ENCODE measurements at regions not wholly inside any gene's neighbourhood (a gene's known extent, or its start where the extent isn't known, plus 50 kb on each side); places are given as distances from the start of the nearest gene placed in this dataset.
"Not testable (repeated sequence)": the region's sequence is repeated elsewhere in the genome, so short reads cannot be mapped to it uniquely, and the experiment has no call there.

DNA sequence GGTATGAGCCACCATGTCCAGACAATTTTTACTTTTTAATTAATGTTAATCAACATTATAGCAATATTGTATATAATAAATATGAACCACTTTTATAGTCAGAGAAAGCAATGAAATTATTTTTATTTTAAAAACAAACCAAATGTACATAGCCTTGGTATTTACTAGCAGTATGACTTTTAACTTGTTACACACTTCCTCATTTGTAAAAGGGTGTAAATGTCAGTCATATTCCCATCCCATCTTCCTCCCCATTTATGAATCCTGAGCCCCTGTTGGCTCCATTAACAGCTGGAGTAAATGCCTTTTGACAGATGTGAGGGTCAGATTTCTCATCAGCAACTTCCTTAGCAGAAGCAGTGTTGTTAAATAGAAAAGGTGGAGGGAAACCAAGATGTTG lies 179.6 kb upstream of the SPRY1 start:
- Histone ChIP-seq H3K27ac (ENCODE audit: low read depth, low read length) (no peak overlapping the region), H3K36me3 (ENCODE audit: insufficient read depth, low read length) (no peaks in the 10 kb centered on the region), H3K4me1 (ENCODE audit: insufficient read depth, low read length) (peaks cover 6% of the 10 kb centered on the region), H3K4me3 (ENCODE audit: low read length) (no peak overlapping the region), H3K9me3 (ENCODE audit: insufficient read depth, low read depth, low read length) (no peaks in the 10 kb centered on the region), H3K27me3 (ENCODE audit: insufficient read depth, low read length) (no peaks in the 10 kb centered on the region), H3K9ac (ENCODE audit: low read depth, low read length) (no peak overlapping the region)

DNA sequence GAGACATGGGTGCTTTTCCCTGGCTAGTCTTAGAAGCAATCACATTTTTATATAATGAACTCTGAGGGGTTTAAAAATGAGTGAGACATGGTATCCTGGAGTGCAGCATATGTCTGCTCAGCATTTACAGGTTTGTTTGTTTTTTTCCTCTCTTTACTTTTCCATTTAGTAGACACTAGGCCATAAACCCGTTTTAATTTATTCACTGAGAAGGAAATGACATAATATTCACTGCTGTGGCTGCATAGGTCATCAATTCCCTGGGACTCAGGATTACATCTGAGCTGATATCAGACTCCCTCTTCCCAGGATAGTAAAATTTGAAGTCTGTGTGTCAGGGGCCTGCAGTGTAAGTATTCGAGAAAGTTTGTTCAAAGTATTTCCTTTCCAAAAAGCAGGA lies 178.9 kb upstream of the SPRY1 start:
- WGBS: 92% methylated on average over 2 of the region's 2 CpGs

DNA sequence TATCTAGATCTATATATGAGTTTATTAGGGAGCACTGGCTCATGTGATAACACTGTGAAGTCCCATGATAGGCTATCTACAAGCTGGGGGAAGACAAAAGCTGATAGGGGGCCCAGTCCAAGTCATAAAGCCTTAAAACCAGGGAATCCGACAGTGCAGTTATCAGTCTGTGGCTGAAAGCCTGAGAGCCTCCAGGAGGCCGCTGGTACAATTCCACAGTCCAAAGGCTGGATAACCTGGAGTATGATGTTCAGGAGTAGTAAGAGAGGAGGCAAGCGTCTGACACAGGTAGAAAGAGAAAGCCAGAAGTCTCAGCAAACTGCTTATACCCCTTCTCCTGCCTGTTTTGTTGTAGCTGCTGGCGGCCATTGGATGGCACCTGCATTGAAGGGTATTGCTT lies 177.6 kb upstream of the SPRY1 start:
- Histone ChIP-seq H3K27ac (ENCODE audit: low read depth, low read length) (no peak overlapping the region), H3K9me3 (ENCODE audit: insufficient read depth, low read depth, low read length) (no peaks in the 10 kb centered on the region), H3K36me3 (ENCODE audit: insufficient read depth, low read length) (no peaks in the 10 kb centered on the region), H3K9ac (ENCODE audit: low read depth, low read length) (no peak overlapping the region), H3K4me1 (ENCODE audit: insufficient read depth, low read length) (peaks cover 6% of the 10 kb centered on the region; the same call in 1 of the 2 replicates), H3K27me3 (ENCODE audit: insufficient read depth, low read length) (no peaks in the 10 kb centered on the region), H3K4me3 (ENCODE audit: low read length) (no peak overlapping the region)
- WGBS: 89% methylated on average over 4 of the region's 4 CpGs

More for the DNA sequence above, 178.9 kb upstream of the SPRY1 start:
- Histone ChIP-seq H3K9ac (ENCODE audit: low read depth, low read length) (no peak overlapping the region), H3K27me3 (ENCODE audit: insufficient read depth, low read length) (no peaks in the 10 kb centered on the region), H3K36me3 (ENCODE audit: insufficient read depth, low read length) (no peaks in the 10 kb centered on the region), H3K4me3 (ENCODE audit: low read length) (no peak overlapping the region), H3K27ac (ENCODE audit: low read depth, low read length) (no peak overlapping the region), H3K4me1 (ENCODE audit: insufficient read depth, low read length) (peaks cover 6% of the 10 kb centered on the region; the same call in 1 of the 2 replicates), H3K9me3 (ENCODE audit: insufficient read depth, low read depth, low read length) (no peaks in the 10 kb centered on the region)

DNA sequence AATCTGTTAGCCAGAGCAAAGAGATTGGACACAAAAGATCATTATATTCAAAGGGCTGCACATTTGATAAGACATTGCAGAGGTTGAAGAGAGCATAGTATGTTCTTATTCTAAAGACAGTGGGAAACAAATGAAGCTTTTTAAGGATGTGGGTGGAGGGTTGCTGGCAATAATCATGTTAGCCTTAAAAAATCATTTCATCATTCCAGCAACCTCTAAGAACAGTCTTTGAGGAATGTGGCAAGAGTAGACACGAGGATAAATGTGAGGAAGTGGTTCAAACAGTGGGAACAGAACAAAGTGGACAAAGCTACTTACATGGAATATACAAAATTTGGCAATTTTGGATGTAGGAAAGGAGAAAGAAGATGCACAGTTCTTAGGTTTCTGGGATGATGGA lies 167.3 kb upstream of the SPRY1 start:
- H3K36me3 ChIP-seq (ENCODE audit: insufficient read depth, low read length): no peaks in the 10 kb centered on the region
- 95% methylated on average over 1 of the region's 1 CpG for WGBS
- no peaks in the 10 kb centered on the region for H3K27me3 ChIP-seq (ENCODE audit: insufficient read depth, low read length)
- H3K9ac ChIP-seq (ENCODE audit: low read depth, low read length): no peak overlapping the region
- H3K4me1 ChIP-seq (ENCODE audit: insufficient read depth, low read length): peaks cover 27% of the 10 kb centered on the region
- no peak overlapping the region for H3K4me3 ChIP-seq (ENCODE audit: low read length)
- H3K9me3 ChIP-seq (ENCODE audit: insufficient read depth, low read depth, low read length): no peaks in the 10 kb centered on the region
- H3K27ac ChIP-seq (ENCODE audit: low read depth, low read length): no peak overlapping the region

DNA sequence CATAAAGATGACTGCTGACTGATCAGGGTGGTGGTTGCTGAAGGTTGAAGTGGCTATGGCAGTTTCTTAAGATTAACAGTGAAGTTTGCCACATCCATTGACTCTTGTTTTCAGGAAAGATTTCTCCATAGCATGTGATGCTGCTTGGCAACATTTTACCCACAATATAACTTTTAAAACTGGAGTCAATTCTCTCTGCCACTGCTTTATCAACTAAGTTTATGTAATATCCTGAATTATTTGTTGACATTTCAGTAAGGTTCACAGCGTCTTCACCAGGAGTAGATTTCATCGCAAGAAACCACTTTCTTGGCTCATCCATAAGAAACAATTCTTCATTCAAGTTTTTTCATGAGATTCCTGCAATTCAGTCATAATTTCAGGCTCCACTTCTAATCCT lies 166.5 kb upstream of the SPRY1 start:
- Histone ChIP-seq H3K4me3 (ENCODE audit: low read length) (no peak overlapping the region), H3K27me3 (ENCODE audit: insufficient read depth, low read length) (no peaks in the 10 kb centered on the region), H3K9ac (ENCODE audit: low read depth, low read length) (no peak overlapping the region), H3K27ac (ENCODE audit: low read depth, low read length) (no peak overlapping the region), H3K4me1 (ENCODE audit: insufficient read depth, low read length) (peaks cover 27% of the 10 kb centered on the region), H3K36me3 (ENCODE audit: insufficient read depth, low read length) (no peaks in the 10 kb centered on the region), H3K9me3 (ENCODE audit: insufficient read depth, low read depth, low read length) (no peaks in the 10 kb centered on the region)
- 94% methylated on average over 2 of the region's 2 CpGs for WGBS

DNA sequence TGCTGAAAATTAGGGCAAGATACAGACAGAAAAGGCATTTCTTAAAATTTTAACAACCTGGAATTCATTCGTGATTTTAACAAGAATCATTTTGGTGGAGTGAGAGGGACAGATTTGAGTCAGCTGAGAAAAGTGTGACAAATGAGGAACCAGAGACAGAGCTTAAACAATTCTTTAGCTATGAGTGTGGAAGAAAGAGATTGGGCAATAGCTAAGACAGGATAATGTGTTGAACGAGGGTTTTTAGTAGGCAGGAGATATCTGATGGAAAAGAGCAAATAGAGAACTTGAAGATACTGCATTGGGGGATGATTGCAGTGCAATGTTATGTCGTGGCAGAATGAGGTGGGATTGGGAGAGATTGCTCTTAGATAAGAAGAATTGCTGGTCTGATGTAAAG lies 164.2 kb upstream of the SPRY1 start:
- H3K9ac ChIP-seq (ENCODE audit: low read depth, low read length): no peak overlapping the region
- no peak overlapping the region for H3K27ac ChIP-seq (ENCODE audit: low read depth, low read length)
- 57% methylated on average over 3 of the region's 3 CpGs for WGBS
- no peak overlapping the region for H3K4me3 ChIP-seq (ENCODE audit: low read length)
- no peaks in the 10 kb centered on the region for H3K27me3 ChIP-seq (ENCODE audit: insufficient read depth, low read length)
- H3K9me3 ChIP-seq (ENCODE audit: insufficient read depth, low read depth, low read length): no peaks in the 10 kb centered on the region
- peaks cover 27% of the 10 kb centered on the region for H3K4me1 ChIP-seq (ENCODE audit: insufficient read depth, low read length)
- H3K36me3 ChIP-seq (ENCODE audit: insufficient read depth, low read length): no peaks in the 10 kb centered on the region

DNA sequence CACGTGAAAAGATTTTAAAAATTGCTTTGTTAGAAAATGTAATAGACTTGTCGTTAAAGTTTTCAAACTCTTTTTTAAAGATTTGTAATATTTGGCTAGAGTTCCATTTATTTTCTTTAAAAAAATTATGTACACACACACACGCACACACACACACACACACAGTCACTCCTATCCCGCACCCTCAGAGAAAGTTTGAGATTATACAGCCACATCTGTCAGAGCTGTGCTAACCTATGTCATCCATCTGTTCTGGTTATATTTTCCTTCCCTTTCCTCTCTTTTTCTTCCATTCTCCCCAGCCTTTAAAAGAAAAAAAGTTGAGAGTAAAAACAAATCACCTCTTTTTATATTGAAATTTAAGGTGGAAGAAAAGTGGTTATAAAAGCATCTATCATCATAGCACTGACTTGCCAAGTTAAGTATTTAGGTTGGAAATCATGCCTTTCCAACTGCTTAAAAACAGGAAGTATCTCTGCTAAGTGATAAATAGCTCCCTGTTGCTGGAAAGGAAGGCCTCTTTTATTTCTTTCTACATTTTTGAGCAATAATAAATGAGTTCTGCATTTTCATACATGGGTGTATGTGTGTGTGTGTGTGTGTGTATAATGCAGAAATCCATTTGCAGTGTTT lies 163.3 kb upstream of the SPRY1 start:
- Histone ChIP-seq H3K9me3 (ENCODE audit: insufficient read depth, low read depth, low read length) (no peaks in the 10 kb centered on the region), H3K27ac (ENCODE audit: low read depth, low read length) (no peak overlapping the region), H3K36me3 (ENCODE audit: insufficient read depth, low read length) (0 out of 2 replicates have a peak, but pooled peaks cover 5% of the 10 kb centered on the region), H3K4me3 (ENCODE audit: low read length) (no peak overlapping the region), H3K9ac (ENCODE audit: low read depth, low read length) (no peak overlapping the region), H3K4me1 (ENCODE audit: insufficient read depth, low read length) (peaks cover 27% of the 10 kb centered on the region), H3K27me3 (ENCODE audit: insufficient read depth, low read length) (no peaks in the 10 kb centered on the region)
- WGBS: 78% methylated on average over 4 of the region's 4 CpGs

DNA sequence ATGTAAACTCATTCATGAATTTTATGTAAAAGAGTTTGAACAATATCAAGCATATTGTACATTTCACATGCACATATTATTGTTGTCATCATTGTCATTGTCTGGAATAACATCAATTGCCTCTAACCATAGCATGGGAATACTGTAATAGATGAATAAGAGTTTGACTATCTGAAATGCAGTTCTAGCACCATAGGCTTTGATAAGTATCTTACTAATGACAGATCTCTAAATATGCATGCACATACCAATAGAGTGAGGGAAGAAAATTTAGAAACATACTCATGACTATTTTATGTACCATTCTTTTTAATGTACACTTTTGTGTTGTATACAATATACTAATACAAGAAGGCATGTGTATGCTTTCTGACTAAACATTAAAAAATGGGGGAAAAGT lies 161.6 kb upstream of the SPRY1 start:
- Histone ChIP-seq H3K27ac (ENCODE audit: low read depth, low read length) (no peak overlapping the region), H3K9me3 (ENCODE audit: insufficient read depth, low read depth, low read length) (no peaks in the 10 kb centered on the region), H3K4me1 (ENCODE audit: insufficient read depth, low read length) (peaks cover 27% of the 10 kb centered on the region)

DNA sequence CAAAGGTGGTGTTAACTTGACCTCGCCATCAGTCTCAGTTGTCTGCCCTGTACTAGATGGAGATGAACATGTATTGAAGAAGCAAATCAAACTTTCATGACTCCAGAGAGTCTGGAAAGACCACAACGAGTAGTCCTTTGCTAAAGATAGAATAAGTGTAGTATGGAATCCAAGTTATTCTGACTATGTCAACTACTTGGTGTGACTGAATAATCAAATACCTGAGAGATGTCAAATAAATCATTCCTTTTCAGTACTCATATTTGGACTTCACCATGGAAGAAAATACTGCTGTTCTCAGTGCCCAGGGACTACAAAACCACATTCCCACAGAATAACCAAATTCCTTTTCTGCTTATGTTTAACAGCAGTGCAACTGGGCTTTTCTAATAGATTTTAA lies 161.2 kb upstream of the SPRY1 start:
- peaks cover 27% of the 10 kb centered on the region for H3K4me1 ChIP-seq (ENCODE audit: insufficient read depth, low read length)
- 89% methylated on average over 2 of the region's 2 CpGs for WGBS
- H3K9me3 ChIP-seq (ENCODE audit: insufficient read depth, low read depth, low read length): no peaks in the 10 kb centered on the region
- no peak overlapping the region for H3K9ac ChIP-seq (ENCODE audit: low read depth, low read length)
- H3K27me3 ChIP-seq (ENCODE audit: insufficient read depth, low read length): no peaks in the 10 kb centered on the region
- H3K4me3 ChIP-seq (ENCODE audit: low read length): no peak overlapping the region
- H3K27ac ChIP-seq (ENCODE audit: low read depth, low read length): no peak overlapping the region
- H3K36me3 ChIP-seq (ENCODE audit: insufficient read depth, low read length): 0 out of 2 replicates have a peak, but pooled peaks cover 5% of the 10 kb centered on the region

More for the DNA sequence above, 161.6 kb upstream of the SPRY1 start:
- Histone ChIP-seq H3K27me3 (ENCODE audit: insufficient read depth, low read length) (no peaks in the 10 kb centered on the region), H3K4me3 (ENCODE audit: low read length) (no peak overlapping the region), H3K36me3 (ENCODE audit: insufficient read depth, low read length) (0 out of 2 replicates have a peak, but pooled peaks cover 5% of the 10 kb centered on the region), H3K9ac (ENCODE audit: low read depth, low read length) (no peak overlapping the region)

DNA sequence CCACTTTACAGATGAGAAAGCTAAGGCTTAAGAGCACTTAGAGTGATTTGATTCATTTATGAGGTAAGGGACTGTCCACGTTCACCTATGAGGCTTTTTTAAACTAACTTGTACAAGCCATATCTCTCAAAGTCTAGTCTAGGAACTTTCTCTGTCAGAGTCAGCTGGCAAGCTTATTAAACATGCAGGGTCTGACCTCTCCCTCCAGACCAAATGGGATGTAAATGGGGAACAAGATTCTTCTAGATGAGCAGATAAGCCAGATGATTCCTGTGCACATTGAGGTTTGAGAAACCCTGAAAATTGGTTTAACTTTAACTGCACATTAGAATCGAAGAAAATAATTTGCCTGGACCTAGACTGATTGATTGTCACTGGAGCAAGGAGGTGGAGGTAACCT lies 160.0 kb upstream of the SPRY1 start:
- no peak overlapping the region for H3K9ac ChIP-seq (ENCODE audit: low read depth, low read length)
- WGBS: 89% methylated on average over 2 of the region's 2 CpGs
- no peak overlapping the region for H3K4me3 ChIP-seq (ENCODE audit: low read length)

DNA sequence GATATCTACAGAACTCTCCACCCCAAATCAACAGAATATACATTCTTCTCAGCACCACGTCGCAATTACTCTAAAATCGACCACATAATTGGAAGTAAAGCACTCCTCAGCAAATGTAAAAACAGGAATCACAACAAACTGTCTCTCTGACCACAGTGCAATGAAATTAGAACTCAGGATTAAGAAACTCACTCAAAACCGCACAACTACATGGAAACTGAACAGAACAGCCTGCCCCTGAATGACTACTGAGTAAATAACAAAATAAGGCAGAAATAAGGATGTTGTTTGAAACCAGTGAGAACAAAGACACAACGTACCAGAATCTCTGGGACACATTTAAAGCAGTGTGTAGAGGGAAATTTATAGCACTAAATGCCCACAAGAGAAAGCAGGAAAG lies 156.3 kb upstream of the SPRY1 start:
- 96% methylated on average over 5 of the region's 5 CpGs for WGBS
- not testable (repeated sequence) for H3K36me3 ChIP-seq (ENCODE audit: insufficient read depth, low read length); H3K27ac ChIP-seq (ENCODE audit: low read depth, low read length); H3K27me3 ChIP-seq (ENCODE audit: insufficient read depth, low read length); H3K4me1 ChIP-seq (ENCODE audit: insufficient read depth, low read length); H3K9me3 ChIP-seq (ENCODE audit: insufficient read depth, low read depth, low read length); H3K4me3 ChIP-seq (ENCODE audit: low read length); H3K9ac ChIP-seq (ENCODE audit: low read depth, low read length)

More for the DNA sequence above, 160.0 kb upstream of the SPRY1 start:
- Histone ChIP-seq H3K9me3 (ENCODE audit: insufficient read depth, low read depth, low read length) (no peaks in the 10 kb centered on the region), H3K27me3 (ENCODE audit: insufficient read depth, low read length) (no peaks in the 10 kb centered on the region), H3K4me1 (ENCODE audit: insufficient read depth, low read length) (peaks cover 20% of the 10 kb centered on the region), H3K27ac (ENCODE audit: low read depth, low read length) (no peak overlapping the region), H3K36me3 (ENCODE audit: insufficient read depth, low read length) (0 out of 2 replicates have a peak, but pooled peaks cover 5% of the 10 kb centered on the region)

DNA sequence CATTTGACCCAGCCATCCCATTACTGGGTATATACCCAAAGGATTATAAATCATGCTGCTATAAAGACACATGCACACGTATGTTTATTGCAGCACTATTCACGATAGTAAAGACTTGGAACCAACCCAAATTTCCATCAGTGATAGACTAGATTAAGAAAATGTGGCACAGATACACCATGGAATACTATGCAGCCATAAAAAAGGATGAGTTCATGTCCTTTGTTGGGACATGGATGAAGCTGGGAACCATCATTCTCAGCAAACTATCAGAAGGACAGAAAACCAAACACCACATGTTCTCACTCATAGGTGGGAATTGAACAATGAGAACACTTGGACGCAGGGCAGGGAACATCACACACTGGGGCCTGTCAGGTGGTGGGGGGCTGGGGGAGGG lies 153.4 kb upstream of the SPRY1 start:
- H3K4me3 ChIP-seq (ENCODE audit: low read length); H3K27ac ChIP-seq (ENCODE audit: low read depth, low read length); H3K9me3 ChIP-seq (ENCODE audit: insufficient read depth, low read depth, low read length); H3K4me1 ChIP-seq (ENCODE audit: insufficient read depth, low read length); H3K9ac ChIP-seq (ENCODE audit: low read depth, low read length); H3K36me3 ChIP-seq (ENCODE audit: insufficient read depth, low read length); H3K27me3 ChIP-seq (ENCODE audit: insufficient read depth, low read length): not testable (repeated sequence)
- WGBS: 97% methylated on average over 3 of the region's 3 CpGs

All from HUES64 (cell line).